OCI-LY1 (cell line): ENCODE measurements at regions not wholly inside any gene's neighbourhood (a gene's known extent, or its start where the extent isn't known, plus 50 kb on each side); places are given as distances from the start of the nearest gene placed in this dataset.

Experiments used
- EZH2 ChIP-seq: fragments of 200-600 bp; sonication (generic), shearing (Covaris generic); IDR thresholded peaks from 2 replicates; pipeline ENCODE4 v1.8.0; 2017; ENCODE audit warnings: borderline replicate concordance, mixed run types, mild to moderate bottlenecking, antibody characterized with exemption, low read length, moderate library complexity, mixed read lengths
- TF ChIP-seq, protein P1 (sequence below): fragments of 200-600 bp; sonication (generic), shearing (Covaris generic); IDR thresholded peaks from 2 replicates; pipeline ENCODE4 v1.5.1; 2017; ENCODE audit warnings: mild to moderate bottlenecking, antibody characterized with exemption, low read length, moderate library complexity, mixed read lengths

DNA sequence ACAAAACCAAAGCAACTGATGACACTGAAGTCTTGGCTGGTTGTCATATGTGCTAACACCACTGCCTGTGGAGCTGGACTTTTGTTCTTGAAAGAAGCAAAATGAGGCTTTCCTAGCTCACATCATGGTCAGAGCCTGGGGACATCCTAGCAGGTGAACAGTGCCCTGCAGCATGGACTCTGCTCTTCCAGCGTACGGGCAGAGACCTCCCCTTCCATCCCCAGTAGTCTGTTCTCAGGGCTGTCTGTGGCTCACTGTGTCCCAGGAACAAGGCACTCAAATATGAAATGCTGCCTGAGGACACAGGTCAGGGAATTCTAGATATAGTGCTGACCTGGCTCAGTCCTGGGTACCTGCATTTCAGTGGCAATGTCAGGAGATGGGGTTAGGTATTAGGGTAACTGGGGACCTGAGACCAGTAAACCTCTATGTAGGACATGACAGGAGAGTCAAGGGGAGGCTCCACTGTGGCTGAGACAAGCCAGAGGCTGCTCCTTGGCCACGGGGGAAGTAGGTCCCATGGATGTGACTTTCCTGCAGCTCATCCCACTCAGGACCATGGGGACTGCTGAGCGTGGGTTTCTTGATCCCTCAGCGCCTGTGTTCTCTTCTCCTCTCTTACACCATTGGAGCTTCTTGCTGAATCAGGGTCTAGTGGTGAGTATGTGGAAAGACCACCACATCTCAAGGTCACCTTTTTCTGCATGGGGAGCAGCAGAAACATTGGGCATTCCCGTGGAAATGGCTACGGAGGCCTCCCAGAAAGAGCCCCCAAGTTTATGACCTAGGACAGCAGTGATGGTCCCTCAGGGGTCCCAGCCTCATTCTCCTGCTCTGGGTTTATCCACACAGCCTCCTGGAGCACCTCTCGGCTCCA is 80.1 kb downstream of the ZNF280B start:
- TF ChIP-seq, protein P1, sequence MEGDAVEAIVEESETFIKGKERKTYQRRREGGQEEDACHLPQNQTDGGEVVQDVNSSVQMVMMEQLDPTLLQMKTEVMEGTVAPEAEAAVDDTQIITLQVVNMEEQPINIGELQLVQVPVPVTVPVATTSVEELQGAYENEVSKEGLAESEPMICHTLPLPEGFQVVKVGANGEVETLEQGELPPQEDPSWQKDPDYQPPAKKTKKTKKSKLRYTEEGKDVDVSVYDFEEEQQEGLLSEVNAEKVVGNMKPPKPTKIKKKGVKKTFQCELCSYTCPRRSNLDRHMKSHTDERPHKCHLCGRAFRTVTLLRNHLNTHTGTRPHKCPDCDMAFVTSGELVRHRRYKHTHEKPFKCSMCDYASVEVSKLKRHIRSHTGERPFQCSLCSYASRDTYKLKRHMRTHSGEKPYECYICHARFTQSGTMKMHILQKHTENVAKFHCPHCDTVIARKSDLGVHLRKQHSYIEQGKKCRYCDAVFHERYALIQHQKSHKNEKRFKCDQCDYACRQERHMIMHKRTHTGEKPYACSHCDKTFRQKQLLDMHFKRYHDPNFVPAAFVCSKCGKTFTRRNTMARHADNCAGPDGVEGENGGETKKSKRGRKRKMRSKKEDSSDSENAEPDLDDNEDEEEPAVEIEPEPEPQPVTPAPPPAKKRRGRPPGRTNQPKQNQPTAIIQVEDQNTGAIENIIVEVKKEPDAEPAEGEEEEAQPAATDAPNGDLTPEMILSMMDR: no peak
- no peak for TF ChIP-seq EZH2
